ENCODE measurements at regions not wholly inside any gene's neighbourhood (a gene's known extent, or its start where the extent isn't known, plus 50 kb on each side); places are given as distances from the start of the nearest gene placed in this dataset.

- TF ChIP-seq CTCF (conservative IDR thresholded peaks at IDR 0.05; ENCODE audit: control insufficient read depth, insufficient read depth, low read depth, low read length) = no peak
Measured at GRCh38 chr12:65539023-65539422, 260.5 kb downstream of the MSRB3 start.

GRCh38 chr12:65540140-65540539, 261.7 kb downstream of the MSRB3 start:
- DNase-seq (ENCODE audit: low read depth) = no peak

More at GRCh38 chr12:65539023-65539422, 260.5 kb downstream of the MSRB3 start:
- DNase-seq (ENCODE audit: low read depth) = no peak
- no peak overlapping the region for H3K4me3 ChIP-seq (ENCODE audit: control insufficient read depth, low read depth, low read length)

GRCh38 chr12:65546528-65546927, 268.0 kb downstream of the MSRB3 start:
- no peak for DNase-seq (ENCODE audit: low read depth)
- TF ChIP-seq CTCF (conservative IDR thresholded peaks at IDR 0.05; ENCODE audit: control insufficient read depth, insufficient read depth, low read depth, low read length) = no peak
- no peak overlapping the region for H3K4me3 ChIP-seq (ENCODE audit: control insufficient read depth, low read depth, low read length)

More at GRCh38 chr12:65540140-65540539, 261.7 kb downstream of the MSRB3 start:
- no peak for TF ChIP-seq CTCF (conservative IDR thresholded peaks at IDR 0.05; ENCODE audit: control insufficient read depth, insufficient read depth, low read depth, low read length)
- H3K4me3 ChIP-seq (ENCODE audit: control insufficient read depth, low read depth, low read length) = no peak overlapping the region

GRCh38 chr12:65556676-65557437, 267.4 kb upstream of the HMGA2 start:
- TF ChIP-seq CTCF (conservative IDR thresholded peaks at IDR 0.05; ENCODE audit: control insufficient read depth, insufficient read depth, low read depth, low read length) = peak; percentile 82
- H3K4me3 ChIP-seq (ENCODE audit: control insufficient read depth, low read depth, low read length) = no peak overlapping the region
- peak; percentile 76 for DNase-seq (ENCODE audit: low read depth)

- no peak for TF ChIP-seq CTCF (conservative IDR thresholded peaks at IDR 0.05; ENCODE audit: control insufficient read depth, insufficient read depth, low read depth, low read length)
- H3K4me3 ChIP-seq (ENCODE audit: control insufficient read depth, low read depth, low read length) = no peak overlapping the region
- no peak for DNase-seq (ENCODE audit: low read depth)
Measured at GRCh38 chr12:65557438-65558181, 266.7 kb upstream of the HMGA2 start.

- TF ChIP-seq CTCF (conservative IDR thresholded peaks at IDR 0.05; ENCODE audit: control insufficient read depth, insufficient read depth, low read depth, low read length) = no peak
- H3K4me3 ChIP-seq (ENCODE audit: control insufficient read depth, low read depth, low read length) = no peak overlapping the region
- DNase-seq (ENCODE audit: low read depth) = no peak
Measured at GRCh38 chr12:65560286-65560685, 264.0 kb upstream of the HMGA2 start.

All from fibroblast of mammary gland (primary cell).